ENCODE measurements at regions not wholly inside any gene's neighbourhood (a gene's known extent, or its start where the extent isn't known, plus 50 kb on each side); places are given as distances from the start of the nearest gene placed in this dataset.

- Histone ChIP-seq H3K4me2 (ENCODE audit: control insufficient read depth, insufficient read depth) (no peak overlapping the region), H3K27ac (ENCODE audit: control insufficient read depth, insufficient read depth) (no peak overlapping the region), H3K79me2 (ENCODE audit: control insufficient read depth, insufficient read depth, low read length) (no peaks in the 10 kb centered on the region), H3K4me1 (ENCODE audit: control insufficient read depth, insufficient read depth, low read length) (no peaks in the 10 kb centered on the region), H3K9me3 (replicated peaks; ENCODE audit: control insufficient read depth, insufficient read depth, low read length) (no peaks in the 10 kb centered on the region), H3K36me3 (ENCODE audit: control insufficient read depth in 2 of 2, insufficient read depth in 2 of 2, low read length in 1 of 2) (no peaks in the 10 kb centered on the region), H4K20me1 (ENCODE audit: control insufficient read depth, insufficient read depth) (no peaks in the 10 kb centered on the region), H3K4me3 (no peak overlapping the region), H3K27me3 (replicated peaks in 1 of 2; ENCODE audit: control insufficient read depth in 2 of 2, insufficient read depth in 2 of 2, low read length in 1 of 2) (no peaks in the 10 kb centered on the region), H2AFZ (ENCODE audit: control insufficient read depth, low read depth, low read length) (no peak overlapping the region), H3K9ac (ENCODE audit: control insufficient read depth, insufficient read depth, low read length) (no peak overlapping the region)
- no TSS peak for BruUV-seq (replicated peaks)
- ChIA-PET POLR2A (no interaction called here), RAD21 (ENCODE audit: unreplicated experiment) (no interaction called here), CTCF (no interaction called here), SMC1A (ENCODE audit: uncharacterized antibody, unreplicated experiment) (no interaction called here)
- in situ Hi-C loops (cut with MboI) (no loop called here), intact Hi-C loops (cut with micrococcal nuclease; ENCODE audit: unreplicated experiment) (no loop called here)
- DNase-seq (ENCODE audit: low read depth, low spot score) (no peak), FAIRE-seq (no peak), ATAC-seq (no peak)
- WGBS (ENCODE audit: insufficient coverage, insufficient replicate concordance, low lambda C conversion rate, missing lambda C conversion rate) = 31% methylated on average over 1 of the region's 1 CpG
- TF ChIP-seq STAT3 (IDR thresholded peaks at IDR 0.05; ENCODE audit: low read depth, low read length) (no peak), ESRRA (IDR thresholded peaks at IDR 0.05; ENCODE audit: low read length) (no peak), MEF2A (IDR thresholded peaks at IDR 0.05; ENCODE audit: insufficient read depth, low read depth, low read length) (no peak), BHLHE40 (IDR thresholded peaks at IDR 0.05; ENCODE audit: borderline replicate concordance in 1 of 2, low read depth in 2 of 2, low read length in 1 of 2) (no peak), ATF2 (IDR thresholded peaks at IDR 0.05; ENCODE audit: low read length) (no peak), POLR2AphosphoS5 (IDR thresholded peaks at IDR 0.05; ENCODE audit: low read length) (no peak), ZBTB4 (CRISPR knock-in tag; IDR thresholded peaks at IDR 0.05) (no peak), TCF12 (IDR thresholded peaks at IDR 0.05; ENCODE audit: low read depth, low read length) (no peak), SREBF1 (IDR thresholded peaks at IDR 0.05; ENCODE audit: low read length) (no peak), RBBP5 (conservative IDR thresholded peaks at IDR 0.05) (no peak), NR2F1 (conservative IDR thresholded peaks at IDR 0.05) (no peak), SMARCA5 (IDR thresholded peaks at IDR 0.05) (no peak), PML (IDR thresholded peaks at IDR 0.05; ENCODE audit: low read length) (no peak), SMAD1 (IDR thresholded peaks at IDR 0.05; ENCODE audit: low read depth, partially characterized antibody) (no peak), KLF5 (IDR thresholded peaks at IDR 0.05; ENCODE audit: partially characterized antibody) (no peak), ATF3 (IDR thresholded peaks at IDR 0.05; ENCODE audit: borderline replicate concordance, extremely low read depth, low read depth, low read length) (no peak), CTCF (IDR thresholded peaks at IDR 0.05 in 2 of 3, conservative IDR thresholded peaks at IDR 0.05 in 1 of 3; ENCODE audit: control insufficient read depth in 2 of 3, extremely low read depth in 1 of 3, insufficient read depth in 1 of 3, low read depth in 3 of 3, low read length in 3 of 3) (no peak), ZBTB33 (IDR thresholded peaks at IDR 0.05) (no peak)
These were observed 96.3 kb downstream of the LSM5 start for GRCh38 chr7:32393861-32394260.
